ENCODE measurements at regions not wholly inside any gene's neighbourhood (a gene's known extent, or its start where the extent isn't known, plus 50 kb on each side); places are given as distances from the start of the nearest gene placed in this dataset.

GRCh38 chr7:13449460-13449859, 540.0 kb downstream of the ETV1 start:
- TF ChIP-seq POLR2AphosphoS5 (IDR thresholded peaks at IDR 0.05; ENCODE audit: low read depth, low read length) (no peak), POLR2A (IDR thresholded peaks at IDR 0.05; ENCODE audit: low read depth, low read length) (no peak), TAF1 (IDR thresholded peaks at IDR 0.05; ENCODE audit: borderline replicate concordance, low read depth, low read length) (no peak)

Measured in GM12892 (cell line).